ENCODE measurements at regions not wholly inside any gene's neighbourhood (a gene's known extent, or its start where the extent isn't known, plus 50 kb on each side); places are given as distances from the start of the nearest gene placed in this dataset.

DNA sequence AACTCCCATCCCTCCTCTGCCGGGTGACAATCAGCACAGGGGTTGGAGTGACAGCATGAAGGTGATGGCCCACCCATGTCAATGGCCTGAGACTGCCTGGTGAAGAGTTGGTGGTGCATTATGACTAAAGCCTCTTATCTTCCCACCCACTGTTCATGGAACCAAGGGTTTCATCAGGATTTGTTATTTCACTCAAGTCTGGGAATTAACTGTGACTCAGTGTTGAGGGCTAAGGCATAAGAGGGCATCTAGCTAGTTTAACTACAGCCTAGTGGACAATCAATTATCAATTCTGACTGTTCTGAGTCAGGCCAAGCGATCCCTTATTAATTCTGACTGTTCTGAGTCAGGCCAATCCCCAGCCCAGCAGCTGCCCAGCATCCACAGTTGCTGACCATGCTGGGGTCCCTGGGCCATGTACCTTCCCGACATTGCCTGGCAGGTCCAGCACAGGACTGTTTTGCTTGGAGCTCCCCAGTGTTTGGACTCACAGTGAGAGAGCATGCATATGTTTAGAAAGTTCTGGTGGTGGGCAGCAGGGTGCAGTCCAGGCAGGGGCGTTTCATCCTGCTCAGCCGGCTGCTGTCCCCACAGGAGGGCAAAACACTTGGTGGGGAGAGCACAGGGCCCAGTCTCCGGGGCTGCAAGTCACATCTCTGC lies 65.5 kb downstream of the RASL11A start:
- Mint-ChIP-seq H3K9me3 (no peaks in the 10 kb centered on the region), H3K4me3 (no peak overlapping the region), H3K36me3 (ENCODE audit: low read depth) (no peaks in the 10 kb centered on the region), H3K4me1 (ENCODE audit: low read depth) (peaks cover 5% of the 10 kb centered on the region), H3K27me3 (peaks cover 9% of the 10 kb centered on the region), H3K27ac (no peak overlapping the region)
- Histone ChIP-seq H3K27me3 (ENCODE audit: control insufficient read depth in 1 of 2, insufficient read depth in 2 of 2, low read length in 2 of 2) (peaks cover 0 to 2% of the 10 kb centered on the region in 2 experiments), H3K36me3 (ENCODE audit: insufficient read depth, low read length) (no peaks in the 10 kb centered on the region), H3K9me3 (ENCODE audit: control insufficient read depth in 1 of 2, insufficient read depth in 1 of 2, low read length in 2 of 2) (no peaks in the 10 kb centered on the region), H3K27ac (ENCODE audit: low read depth in 1 of 2, low read length in 2 of 2) (no peak overlapping the region), H3K4me1 (ENCODE audit: insufficient read depth, low read length) (no peaks in the 10 kb centered on the region), H3K4me3 (ENCODE audit: low read length) (no peak overlapping the region)
- TF ChIP-seq, protein P1, sequence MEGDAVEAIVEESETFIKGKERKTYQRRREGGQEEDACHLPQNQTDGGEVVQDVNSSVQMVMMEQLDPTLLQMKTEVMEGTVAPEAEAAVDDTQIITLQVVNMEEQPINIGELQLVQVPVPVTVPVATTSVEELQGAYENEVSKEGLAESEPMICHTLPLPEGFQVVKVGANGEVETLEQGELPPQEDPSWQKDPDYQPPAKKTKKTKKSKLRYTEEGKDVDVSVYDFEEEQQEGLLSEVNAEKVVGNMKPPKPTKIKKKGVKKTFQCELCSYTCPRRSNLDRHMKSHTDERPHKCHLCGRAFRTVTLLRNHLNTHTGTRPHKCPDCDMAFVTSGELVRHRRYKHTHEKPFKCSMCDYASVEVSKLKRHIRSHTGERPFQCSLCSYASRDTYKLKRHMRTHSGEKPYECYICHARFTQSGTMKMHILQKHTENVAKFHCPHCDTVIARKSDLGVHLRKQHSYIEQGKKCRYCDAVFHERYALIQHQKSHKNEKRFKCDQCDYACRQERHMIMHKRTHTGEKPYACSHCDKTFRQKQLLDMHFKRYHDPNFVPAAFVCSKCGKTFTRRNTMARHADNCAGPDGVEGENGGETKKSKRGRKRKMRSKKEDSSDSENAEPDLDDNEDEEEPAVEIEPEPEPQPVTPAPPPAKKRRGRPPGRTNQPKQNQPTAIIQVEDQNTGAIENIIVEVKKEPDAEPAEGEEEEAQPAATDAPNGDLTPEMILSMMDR (IDR thresholded peaks at IDR 0.05): no peak
- ATAC-seq (ENCODE audit: poor library complexity) (no peak), DNase-seq (no peak)
- POLR2A ChIA-PET: no interaction called here
- CTCF ChIA-PET: no interaction called here
- intact Hi-C loops (cut with DNase I, micrococcal nuclease): loop anchor here (5.0 to 10.0 kb wide), 4 partner anchors 44 to 84 kb away; partner anchors contain the start of genes RASL11A (in 2 of the 2) and RPL21 (in 1 of the 2)

DNA sequence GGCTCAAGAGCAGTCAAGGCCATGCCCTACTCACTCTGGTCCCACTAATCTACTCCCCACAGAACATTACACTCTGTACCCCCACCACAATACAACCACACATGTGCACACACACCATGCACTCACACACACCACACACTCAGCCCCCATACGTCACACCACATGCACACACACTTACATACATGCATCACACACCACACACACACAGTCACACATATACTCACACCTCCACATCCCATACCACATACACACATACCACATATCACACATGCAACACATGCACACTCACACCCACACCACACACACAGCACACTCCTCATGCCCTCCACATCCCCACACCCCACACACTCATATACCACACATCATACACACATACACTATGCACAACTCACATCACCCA lies 67.6 kb downstream of the RASL11A start:
- H3K27ac ChIP-seq (ENCODE audit: low read depth in 1 of 2, low read length in 2 of 2): no peak overlapping the region
- H3K36me3 ChIP-seq (ENCODE audit: insufficient read depth, low read length): no peaks in the 10 kb centered on the region
- DNase-seq (no peak), ATAC-seq (ENCODE audit: poor library complexity) (no peak)
- ChIA-PET POLR2A (no interaction called here), CTCF (interaction anchor here (1.6 kb wide), 1 partner anchor 353 kb away, joined by 6 read pairs; no protein-coding TSS in a partner anchor)
- Mint-ChIP-seq H3K9me3 (no peaks in the 10 kb centered on the region), H3K4me1 (ENCODE audit: low read depth) (peaks cover 5% of the 10 kb centered on the region), H3K4me3 (no peak overlapping the region), H3K27ac (no peak overlapping the region), H3K36me3 (ENCODE audit: low read depth) (no peaks in the 10 kb centered on the region), H3K27me3 (peaks cover 4% of the 10 kb centered on the region)
- H3K27me3 ChIP-seq (ENCODE audit: control insufficient read depth in 1 of 2, insufficient read depth in 2 of 2, low read length in 2 of 2): peaks cover 0 to 4% of the 10 kb centered on the region in 2 experiments
- no peaks in the 10 kb centered on the region for H3K9me3 ChIP-seq (ENCODE audit: control insufficient read depth in 1 of 2, insufficient read depth in 1 of 2, low read length in 2 of 2)
- no peaks in the 10 kb centered on the region for H3K4me1 ChIP-seq (ENCODE audit: insufficient read depth, low read length)
- TF ChIP-seq, protein P1 (IDR thresholded peaks at IDR 0.05): no peak
- intact Hi-C loops (cut with DNase I, micrococcal nuclease): loop anchor here (5.0 to 10.0 kb wide), 4 partner anchors 46 to 86 kb away; partner anchors contain the start of genes RASL11A (in 2 of the 2) and RPL21 (in 1 of the 2)
- H3K4me3 ChIP-seq (ENCODE audit: low read length): no peak overlapping the region

DNA sequence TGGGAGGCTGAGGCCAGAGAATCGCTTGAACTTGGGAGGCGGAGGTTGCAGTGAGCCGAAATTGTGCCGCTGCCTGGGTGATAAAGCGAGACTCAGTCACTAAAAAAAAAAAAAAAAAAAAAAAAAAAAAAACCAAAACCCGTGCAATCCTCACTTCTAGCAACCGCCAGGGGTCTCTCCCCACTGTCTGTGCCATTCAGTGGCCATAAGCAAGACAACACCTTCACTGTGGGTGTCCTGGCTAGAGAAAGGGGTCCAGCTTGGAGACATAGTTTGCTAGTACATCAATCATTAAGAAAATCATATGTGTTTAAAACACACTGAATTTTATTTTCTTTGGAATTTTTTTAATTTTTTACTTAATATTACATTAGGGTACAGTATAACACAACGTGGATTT lies 68.2 kb downstream of the RASL11A start:
- Histone ChIP-seq H3K9me3 (ENCODE audit: control insufficient read depth in 1 of 2, insufficient read depth in 1 of 2, low read length in 2 of 2) (no peaks in the 10 kb centered on the region), H3K4me1 (ENCODE audit: insufficient read depth, low read length) (no peaks in the 10 kb centered on the region), H3K4me3 (ENCODE audit: low read length) (no peak overlapping the region), H3K27ac (ENCODE audit: low read depth in 1 of 2, low read length in 2 of 2) (no peak overlapping the region), H3K27me3 (ENCODE audit: control insufficient read depth in 1 of 2, insufficient read depth in 2 of 2, low read length in 2 of 2) (peaks cover 0 to 4% of the 10 kb centered on the region in 2 experiments), H3K36me3 (ENCODE audit: insufficient read depth, low read length) (no peaks in the 10 kb centered on the region)
- Mint-ChIP-seq H3K27me3 (peaks cover 4% of the 10 kb centered on the region), H3K27ac (no peak overlapping the region), H3K4me3 (no peak overlapping the region), H3K9me3 (no peaks in the 10 kb centered on the region), H3K4me1 (ENCODE audit: low read depth) (peaks cover 5% of the 10 kb centered on the region), H3K36me3 (ENCODE audit: low read depth) (no peaks in the 10 kb centered on the region)
- ChIA-PET CTCF (interaction anchor here (0.6 to 1.6 kb wide), 6 partner anchors 8 to 1227 kb away, joined by 3 to 6 read pairs (median 3); partner anchors contain the start of gene RASL11A), POLR2A (interaction anchor here (1.1 to 1.2 kb wide), 2 partner anchors 68 to 88 kb away, joined by 3 read pairs; partner anchors contain the start of genes RASL11A and RPL21)
- no peak for ATAC-seq (ENCODE audit: poor library complexity)
- TF ChIP-seq, protein P1 (IDR thresholded peaks at IDR 0.05): no peak
- intact Hi-C loops (cut with DNase I, micrococcal nuclease): loop anchor here (5.0 to 10.0 kb wide), 4 partner anchors 47 to 87 kb away; partner anchors contain the start of genes RASL11A (in 2 of the 2) and RPL21 (in 1 of the 2)
- no peak for DNase-seq
